C4-2B (cell line): ENCODE measurements at regions not wholly inside any gene's neighbourhood (a gene's known extent, or its start where the extent isn't known, plus 50 kb on each side); places are given as distances from the start of the nearest gene placed in this dataset.

Experiments
- ZFX ChIP-seq: fragments of 450-650 bp; IDR thresholded peaks from 2 replicates; pipeline ENCODE4 v1.6.1; 2017
- TF ChIP-seq, protein P1 (sequence below): fragments of 450-650 bp; conservative IDR thresholded peaks from 2 replicates; pipeline ENCODE4 v1.5.1; 2017; ENCODE audit warnings: mild to moderate bottlenecking

DNA sequence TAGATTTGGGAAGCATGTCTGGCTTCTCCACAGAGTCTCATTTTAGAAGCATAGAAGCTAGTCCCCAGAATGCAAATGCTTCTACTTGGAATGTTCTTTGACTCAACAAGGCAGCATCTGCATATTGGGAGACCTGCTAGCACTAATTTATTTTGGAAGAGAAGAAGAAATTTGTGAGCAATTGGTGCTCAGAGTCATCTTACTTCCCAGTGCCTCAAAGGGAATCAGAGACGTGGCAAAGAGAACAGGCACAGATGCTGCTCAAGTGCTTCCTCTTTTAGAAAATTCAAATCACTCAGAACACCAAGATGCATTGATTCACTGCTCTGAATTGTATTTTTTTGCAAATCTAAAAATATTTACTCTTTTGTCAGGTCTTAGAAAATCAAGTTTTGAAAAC lies 255.7 kb downstream of the BRINP2 start:
- TF ChIP-seq, protein P1, sequence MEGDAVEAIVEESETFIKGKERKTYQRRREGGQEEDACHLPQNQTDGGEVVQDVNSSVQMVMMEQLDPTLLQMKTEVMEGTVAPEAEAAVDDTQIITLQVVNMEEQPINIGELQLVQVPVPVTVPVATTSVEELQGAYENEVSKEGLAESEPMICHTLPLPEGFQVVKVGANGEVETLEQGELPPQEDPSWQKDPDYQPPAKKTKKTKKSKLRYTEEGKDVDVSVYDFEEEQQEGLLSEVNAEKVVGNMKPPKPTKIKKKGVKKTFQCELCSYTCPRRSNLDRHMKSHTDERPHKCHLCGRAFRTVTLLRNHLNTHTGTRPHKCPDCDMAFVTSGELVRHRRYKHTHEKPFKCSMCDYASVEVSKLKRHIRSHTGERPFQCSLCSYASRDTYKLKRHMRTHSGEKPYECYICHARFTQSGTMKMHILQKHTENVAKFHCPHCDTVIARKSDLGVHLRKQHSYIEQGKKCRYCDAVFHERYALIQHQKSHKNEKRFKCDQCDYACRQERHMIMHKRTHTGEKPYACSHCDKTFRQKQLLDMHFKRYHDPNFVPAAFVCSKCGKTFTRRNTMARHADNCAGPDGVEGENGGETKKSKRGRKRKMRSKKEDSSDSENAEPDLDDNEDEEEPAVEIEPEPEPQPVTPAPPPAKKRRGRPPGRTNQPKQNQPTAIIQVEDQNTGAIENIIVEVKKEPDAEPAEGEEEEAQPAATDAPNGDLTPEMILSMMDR, result no peak
- no peak for TF ChIP-seq ZFX
